Naive thymus-derived CD8-positive, alpha-beta T cell (primary cell): ENCODE measurements at regions not wholly inside any gene's neighbourhood (a gene's known extent, or its start where the extent isn't known, plus 50 kb on each side); places are given as distances from the start of the nearest gene placed in this dataset.
"Not testable (repeated sequence)": the region's sequence is repeated elsewhere in the genome, so short reads cannot be mapped to it uniquely, and the experiment has no call there.

ENCODE experiments used
- ATAC-seq, 2 donors: fragments of 150-1000 bp; cut with Tn5 transposase in 1 of 2; sonication (Bioruptor Pico), chemical (Tn5 transposase) in 1 of 2; 1 replicate in 1 of 2; 2 replicates in 1 of 2; pipeline ENCODE4 v1.10.0; 2021; ENCODE audit warnings: mild to moderate bottlenecking in 2 of 2, moderate library complexity in 2 of 2
- POLR2A ChIA-PET: fragments of 350-600 bp; sonication (Branson Sonifier 250); formaldehyde crosslinking; loops from one replicate; lab custom pipeline; 2021; ENCODE audit warnings: antibody characterized with exemption; lab: Charles Lee
- DNase-seq, 10 donors: peaks; one replicate each; pipeline versions ENCODE4 v3.0.0 to v3.0.0-alpha.2; 2020 to 2022
- H3K27ac Mint-ChIP-seq, 10 donors: one replicate each; pipeline ENCODE4 v1.8.0; 2020 to 2022; ENCODE audit warnings: mild to moderate bottlenecking in 10 of 10, mixed read lengths in 10 of 10, moderate library complexity in 4 of 10, inconsistent platforms in 1 of 10
- H3K27me3 Mint-ChIP-seq, 5 donors: one replicate each; pipeline ENCODE4 v1.8.0; 2021 to 2022; ENCODE audit warnings: mixed read lengths in 5 of 5
- H3K36me3 Mint-ChIP-seq, 3 donors: one replicate each; pipeline ENCODE4 v1.8.0; 2020 to 2022; ENCODE audit warnings: mixed read lengths in 3 of 3, mild to moderate bottlenecking in 2 of 3, inconsistent platforms in 1 of 3
- H3K4me1 Mint-ChIP-seq, 4 donors: one replicate each; pipeline ENCODE4 v1.8.0; 2021 to 2022; ENCODE audit warnings: mixed read lengths in 4 of 4
- H3K4me3 Mint-ChIP-seq, 10 donors: one replicate each; pipeline ENCODE4 v1.8.0; 2020 to 2022; ENCODE audit warnings: mild to moderate bottlenecking in 10 of 10, mixed read lengths in 10 of 10, moderate library complexity in 6 of 10, inconsistent platforms in 1 of 10
- H3K9me3 Mint-ChIP-seq, 9 donors: one replicate each; pipeline ENCODE4 v1.8.0; 2020 to 2022; ENCODE audit warnings: mixed read lengths in 9 of 9, mild to moderate bottlenecking in 3 of 9, inconsistent platforms in 1 of 9, moderate library complexity in 1 of 9

- Mint-ChIP-seq H3K36me3 (peaks cover 0 to 4% (median under 1%) of the 10 kb centered on the region in 3 donors), H3K4me3 (no peak overlapping the region)
These were observed 275.3 kb downstream of the COG6 start for GRCh38 chr13:39930544-39931444.

GRCh38 chr13:39931505-39931904, 276.0 kb downstream of the COG6 start:
- Mint-ChIP-seq H3K4me1 (peaks cover 0 to 7% (median 0%) of the 10 kb centered on the region in 4 donors), H3K4me3 (no peak overlapping the region), H3K27ac (no peak overlapping the region), H3K27me3 (peaks cover 0 to 4% (median 1%) of the 10 kb centered on the region in 5 donors), H3K9me3 (no peaks in the 10 kb centered on the region), H3K36me3 (peaks cover 0 to 4% (median 0%) of the 10 kb centered on the region in 3 donors)
- POLR2A ChIA-PET, result no interaction called here
- DNase-seq, result no peak
- no peak for ATAC-seq

More at GRCh38 chr13:39930544-39931444, 275.3 kb downstream of the COG6 start:
- peaks cover 0 to 5% (median 3%) of the 10 kb centered on the region in 9 donors for H3K9me3 Mint-ChIP-seq
- DNase-seq (no peak), ATAC-seq (no peak)
- POLR2A ChIA-PET, result no interaction called here
- peak overlapping the region in 1 of 10 donors; percentile 3 for H3K27ac Mint-ChIP-seq
- peaks cover 0 to 4% (median 1%) of the 10 kb centered on the region in 5 donors for H3K27me3 Mint-ChIP-seq
- peaks cover 0 to 7% (median 0%) of the 10 kb centered on the region in 4 donors for H3K4me1 Mint-ChIP-seq

- H3K27me3 Mint-ChIP-seq, DNase-seq, H3K36me3 Mint-ChIP-seq, H3K4me3 Mint-ChIP-seq, ATAC-seq, H3K27ac Mint-ChIP-seq, POLR2A ChIA-PET, H3K9me3 Mint-ChIP-seq: not testable (repeated sequence)
- peaks cover 2 to 13% (median 8%) of the 10 kb centered on the region in 4 donors for H3K4me1 Mint-ChIP-seq
These were observed 277.1 kb downstream of the COG6 start for GRCh38 chr13:39932514-39932913.

GRCh38 chr13:39935155-39935554, 279.7 kb downstream of the COG6 start:
- H3K4me3 Mint-ChIP-seq, result no peak overlapping the region
- POLR2A ChIA-PET, result no interaction called here
- H3K27ac Mint-ChIP-seq, result no peak overlapping the region
- peaks cover 0 to 4% (median under 1%) of the 10 kb centered on the region in 5 donors for H3K27me3 Mint-ChIP-seq
- no peak for DNase-seq
- no peak for ATAC-seq
- peaks cover 0 to 2% (median 0%) of the 10 kb centered on the region in 3 donors for H3K36me3 Mint-ChIP-seq
- no peaks in the 10 kb centered on the region for H3K9me3 Mint-ChIP-seq
- peaks cover 2 to 10% (median 9%) of the 10 kb centered on the region in 4 donors for H3K4me1 Mint-ChIP-seq

GRCh38 chr13:39938596-39938995, 283.1 kb downstream of the COG6 start:
- peaks cover 6 to 19% (median 16%) of the 10 kb centered on the region in 4 donors for H3K4me1 Mint-ChIP-seq
- no peak overlapping the region for H3K27ac Mint-ChIP-seq
- no peak overlapping the region for H3K4me3 Mint-ChIP-seq
- DNase-seq, result no peak
- POLR2A ChIA-PET, result no interaction called here
- H3K36me3 Mint-ChIP-seq, result no peaks in the 10 kb centered on the region
- no peaks in the 10 kb centered on the region for H3K9me3 Mint-ChIP-seq
- H3K27me3 Mint-ChIP-seq, result no peaks in the 10 kb centered on the region
- no peak for ATAC-seq

DNA sequence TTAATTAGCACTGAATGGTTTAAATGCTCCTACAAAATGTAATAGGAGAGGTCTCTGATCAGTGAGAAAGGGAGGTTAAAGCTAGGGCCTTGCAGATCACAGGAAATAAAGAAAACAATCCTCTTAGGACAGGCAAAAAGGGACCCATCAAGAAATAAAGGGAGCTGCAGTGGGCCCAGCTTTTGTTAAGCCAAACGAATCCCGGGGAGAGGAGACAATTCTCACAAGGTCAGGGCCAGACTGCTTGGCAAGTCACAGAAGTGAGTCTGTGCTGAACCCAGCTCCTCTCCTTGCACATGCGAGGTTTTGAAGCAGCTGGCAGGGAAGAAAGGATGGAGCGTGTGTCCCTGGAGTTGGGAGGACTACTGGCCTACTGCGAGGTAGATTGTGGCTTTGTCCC, 285.8 kb downstream of the COG6 start:
- Mint-ChIP-seq H3K4me1 (peaks cover 6 to 19% (median 16%) of the 10 kb centered on the region in 4 donors), H3K36me3 (no peaks in the 10 kb centered on the region), H3K9me3 (no peaks in the 10 kb centered on the region), H3K27ac (peak overlapping the region in 1 of 10 donors; percentile 48), H3K27me3 (peaks cover 0 to 2% (median 0%) of the 10 kb centered on the region in 5 donors), H3K4me3 (no peak overlapping the region)
- ATAC-seq (no peak), DNase-seq (no peak)
- POLR2A ChIA-PET, result no interaction called here

- Mint-ChIP-seq H3K27me3 (peaks cover 0 to 2% (median 0%) of the 10 kb centered on the region in 5 donors), H3K4me1 (peaks cover 6 to 15% (median 12%) of the 10 kb centered on the region in 4 donors), H3K9me3 (no peaks in the 10 kb centered on the region), H3K27ac (no peak overlapping the region), H3K4me3 (no peak overlapping the region), H3K36me3 (no peaks in the 10 kb centered on the region)
- POLR2A ChIA-PET, result interaction anchor here (1.3 kb wide), 1 partner anchor 740 kb away, joined by 3 read pairs; no protein-coding TSS in a partner anchor
- ATAC-seq, result no peak
- DNase-seq, result no peak
These were observed 286.6 kb downstream of the COG6 start for GRCh38 chr13:39941911-39942551.

GRCh38 chr13:39942552-39943273, 287.3 kb downstream of the COG6 start:
- H3K27me3 Mint-ChIP-seq, result peaks cover 0 to 2% (median 0%) of the 10 kb centered on the region in 5 donors
- no peaks in the 10 kb centered on the region for H3K36me3 Mint-ChIP-seq
- no peaks in the 10 kb centered on the region for H3K9me3 Mint-ChIP-seq
- POLR2A ChIA-PET, result interaction anchor here (1.3 kb wide), 1 partner anchor 739 kb away, joined by 3 read pairs; no protein-coding TSS in a partner anchor
- DNase-seq, result peak; percentile 42 to 83 (median 62)
- peak overlapping the region in 1 of 10 donors; percentile 50 for H3K4me3 Mint-ChIP-seq
- ATAC-seq, result peak; percentile 97 to 100
- H3K27ac Mint-ChIP-seq, result peak overlapping the region in 4 of 10 donors; percentile 24 to 82 (median 30)
- H3K4me1 Mint-ChIP-seq, result peaks cover 4 to 12% (median 8%) of the 10 kb centered on the region in 4 donors

- POLR2A ChIA-PET, result no interaction called here
- H3K9me3 Mint-ChIP-seq, result no peaks in the 10 kb centered on the region
- H3K36me3 Mint-ChIP-seq, result no peaks in the 10 kb centered on the region
- H3K4me3 Mint-ChIP-seq, result no peak overlapping the region
- H3K27ac Mint-ChIP-seq, result no peak overlapping the region
- ATAC-seq (no peak), DNase-seq (no peak)
- H3K27me3 Mint-ChIP-seq, result peaks cover 0 to 2% (median 0%) of the 10 kb centered on the region in 5 donors
- H3K4me1 Mint-ChIP-seq, result peaks cover 5 to 10% (median 8%) of the 10 kb centered on the region in 4 donors
These were observed 288.2 kb downstream of the COG6 start for GRCh38 chr13:39943711-39944110.

DNA sequence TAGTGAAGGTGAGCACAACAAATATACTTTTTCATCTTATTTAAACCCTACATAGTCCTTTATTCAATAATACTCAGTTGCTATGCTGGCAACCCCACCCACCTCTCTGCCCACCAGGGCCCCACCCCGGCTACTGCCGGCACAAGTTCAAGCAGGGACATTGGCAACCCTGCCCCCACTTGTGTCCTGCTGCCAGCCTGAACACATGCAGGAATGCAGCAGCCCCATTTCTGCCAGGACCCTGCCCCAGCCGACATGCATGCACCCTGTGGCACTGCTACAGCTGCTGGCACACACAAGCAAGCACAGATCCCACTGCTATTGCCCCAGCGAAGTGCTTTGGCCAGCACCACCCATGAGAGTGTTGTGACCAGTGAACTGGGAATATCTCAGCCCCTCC, 289.8 kb downstream of the COG6 start:
- Mint-ChIP-seq H3K4me3 (no peak overlapping the region), H3K27me3 (peaks cover 0 to 2% (median 0%) of the 10 kb centered on the region in 5 donors), H3K36me3 (no peaks in the 10 kb centered on the region), H3K4me1 (peaks cover 5 to 10% (median 10%) of the 10 kb centered on the region in 4 donors), H3K9me3 (no peaks in the 10 kb centered on the region), H3K27ac (no peak overlapping the region)
- DNase-seq (no peak), ATAC-seq (no peak)
- POLR2A ChIA-PET, result no interaction called here

DNA sequence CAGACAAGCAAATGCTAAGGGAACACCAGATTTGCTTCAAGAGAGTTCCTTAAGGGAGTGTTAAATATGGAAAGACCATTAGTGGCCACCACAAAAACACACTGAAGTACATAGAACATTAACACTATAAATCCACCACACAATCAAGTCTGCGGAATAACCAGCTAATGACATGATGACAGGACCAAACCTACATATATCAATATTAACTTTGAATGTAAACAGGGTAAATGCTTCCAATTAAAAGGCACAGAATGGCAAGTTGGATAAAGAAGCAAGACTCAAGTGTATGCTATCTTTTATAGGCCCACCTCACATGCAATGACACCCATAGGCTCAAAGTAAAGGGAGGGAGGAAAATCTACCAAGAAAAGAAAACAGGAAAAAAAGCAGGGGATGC, 291.3 kb downstream of the COG6 start:
- no peak for ATAC-seq
- peaks cover 0 to 2% (median 0%) of the 10 kb centered on the region in 5 donors for H3K27me3 Mint-ChIP-seq
- POLR2A ChIA-PET, result no interaction called here
- no peak overlapping the region for H3K4me3 Mint-ChIP-seq
- H3K4me1 Mint-ChIP-seq, result peaks cover 10 to 19% (median 16%) of the 10 kb centered on the region in 4 donors
- H3K27ac Mint-ChIP-seq, result no peak overlapping the region
- DNase-seq, result no peak
- H3K36me3 Mint-ChIP-seq, result no peaks in the 10 kb centered on the region
- H3K9me3 Mint-ChIP-seq, result no peaks in the 10 kb centered on the region

DNA sequence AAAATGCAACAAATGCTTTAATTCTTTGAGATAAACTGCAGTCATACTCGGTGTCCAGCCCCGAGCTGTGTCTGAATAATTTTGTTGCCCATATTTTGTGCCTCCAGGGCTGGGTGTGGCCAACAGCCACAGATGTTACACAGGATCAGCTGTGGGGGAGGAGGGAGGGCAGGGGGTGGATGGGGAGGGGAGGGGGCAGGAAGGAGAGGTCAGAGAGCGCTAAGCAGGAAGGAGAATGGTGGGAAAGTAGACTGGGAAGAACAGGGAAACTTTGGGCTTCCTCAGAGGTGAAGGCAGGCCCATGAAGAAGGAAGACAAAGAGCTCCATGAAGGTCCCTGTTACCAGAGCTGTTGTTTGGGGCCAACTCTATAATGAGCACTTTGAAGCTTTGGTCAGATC, 295.8 kb downstream of the COG6 start:
- POLR2A ChIA-PET, result no interaction called here

More for the DNA sequence above, 295.8 kb downstream of the COG6 start:
- no peak for ATAC-seq
- no peaks in the 10 kb centered on the region for H3K9me3 Mint-ChIP-seq
- H3K4me3 Mint-ChIP-seq, result no peak overlapping the region
- peaks cover 24 to 43% (median 41%) of the 10 kb centered on the region in 4 donors for H3K4me1 Mint-ChIP-seq
- no peaks in the 10 kb centered on the region for H3K36me3 Mint-ChIP-seq
- no peak for DNase-seq
- no peaks in the 10 kb centered on the region for H3K27me3 Mint-ChIP-seq
- H3K27ac Mint-ChIP-seq, result peak overlapping the region in 2 of 10 donors; percentile 15 to 85
